Omental fat pad (tissue), 3 donors: ENCODE measurements at regions not wholly inside any gene's neighbourhood (a gene's known extent, or its start where the extent isn't known, plus 50 kb on each side); places are given as distances from the start of the nearest gene placed in this dataset.

Experiments used
- ATAC-seq: fragments of 150-250 bp; one replicate; pipeline ENCODE4 v1.9.1; 2016; ENCODE audit warnings: mild to moderate bottlenecking, moderate library complexity; ENCODE audit not compliant: low FRiP score
- DNase-seq: peaks from one replicate; pipeline ENCODE4 v3.0.0-alpha.2; 2019; ENCODE audit warnings: low spot score
- CTCF ChIP-seq, 3 donors: fragments of 450-650 bp; IDR thresholded peaks; one replicate each; pipeline ENCODE4 v1.5.1; 2016 to 2017; ENCODE audit warnings: antibody characterized with exemption in 3 of 3, mild to moderate bottlenecking in 3 of 3, moderate library complexity in 2 of 3

- ATAC-seq = no peak
- TF ChIP-seq CTCF (IDR thresholded peaks at IDR 0.05) = no peak
- DNase-seq = no peak
These were observed 512.0 kb upstream of the ZNF385D start for GRCh38 chr3:22263042-22263441.

- no peak for ATAC-seq
- no peak for DNase-seq
- TF ChIP-seq CTCF (IDR thresholded peaks at IDR 0.05) = no peak
These were observed 514.4 kb upstream of the ZNF385D start for GRCh38 chr3:22265403-22265802.

GRCh38 chr3:22269831-22270230 lies 518.8 kb upstream of the ZNF385D start:
- no peak for DNase-seq
- TF ChIP-seq CTCF (IDR thresholded peaks at IDR 0.05) = no peak
- ATAC-seq = no peak

- no peak for TF ChIP-seq CTCF (IDR thresholded peaks at IDR 0.05)
- DNase-seq (no peak), ATAC-seq (no peak)
These were observed 525.3 kb upstream of the ZNF385D start for GRCh38 chr3:22276351-22276750.

- no peak for ATAC-seq
- no peak for TF ChIP-seq CTCF (IDR thresholded peaks at IDR 0.05)
- no peak for DNase-seq
These were observed 533.5 kb upstream of the ZNF385D start for GRCh38 chr3:22284559-22284958.

- no peak for ATAC-seq
- DNase-seq = no peak
- no peak for TF ChIP-seq CTCF (IDR thresholded peaks at IDR 0.05)
These were observed 537.7 kb upstream of the ZNF385D start for GRCh38 chr3:22288756-22289155.

GRCh38 chr3:22292681-22293080 lies 541.7 kb upstream of the ZNF385D start:
- no peak for DNase-seq
- no peak for ATAC-seq
- no peak for TF ChIP-seq CTCF (IDR thresholded peaks at IDR 0.05)
